Testis (tissue), 2 donors: ENCODE measurements at regions not wholly inside any gene's neighbourhood (a gene's known extent, or its start where the extent isn't known, plus 50 kb on each side); places are given as distances from the start of the nearest gene placed in this dataset.

Experiments
- DNase-seq: peaks from one replicate; pipeline ENCODE4 v3.0.0-alpha.2; 2019
- H3K27ac ChIP-seq, 2 donors: fragments of 200-600 bp; sonication (generic); one replicate each; pipeline ENCODE4 v1.5.1; 2019
- H3K27me3 ChIP-seq: fragments of 200-600 bp; sonication (generic); one replicate; pipeline ENCODE4 v1.5.1; 2019
- H3K36me3 ChIP-seq: fragments of 200-600 bp; sonication (generic); one replicate; pipeline ENCODE4 v1.5.1; 2017; ENCODE audit warnings: low read depth; ENCODE audit errors: missing control alignments
- H3K4me1 ChIP-seq: fragments of 200-600 bp; sonication (generic); one replicate; pipeline ENCODE4 v1.5.1; 2019
- H3K4me3 ChIP-seq, 2 donors: fragments of 200-600 bp; sonication (generic); one replicate each; pipeline ENCODE4 v1.5.1; 2017 to 2019
- H3K9me3 ChIP-seq: fragments of 200-600 bp; sonication (generic); one replicate; pipeline ENCODE4 v1.5.1; 2017
- POLR2A ChIP-seq: fragments of 450-650 bp; IDR thresholded peaks from one replicate; pipeline ENCODE4 v1.6.1; 2017; ENCODE audit warnings: antibody characterized with exemption, mild to moderate bottlenecking, moderate library complexity
- WGBS, 2 donors: methylation state at CpG; one replicate each; pipeline ENCODE4 v1.1.5; 2018; 5-methylcytosine and 5-hydroxymethylcytosine counted together
- intact Hi-C: fragments of 100-400 bp; cut with DNase I; formaldehyde crosslinking; loops from one replicate; pipeline ENCODE4 v1.15.1; 2023; ENCODE audit warnings: low total_unique reads
- TF ChIP-seq, protein P1 (sequence below), 3 experiments: fragments of 450-650 bp in 2 of 3; fragments of 200-600 bp in 1 of 3; sonication (generic) in 1 of 3; IDR thresholded peaks; one replicate each; pipeline ENCODE4 v1.5.1; 2016 to 2019; ENCODE audit warnings: antibody characterized with exemption in 3 of 3, mild to moderate bottlenecking in 2 of 3, moderate library complexity in 1 of 3

GRCh38 chr9:120330031-120330430 lies 249.9 kb downstream of the CDK5RAP2 start:
- Histone ChIP-seq H3K4me1 (no peaks in the 10 kb centered on the region), H3K36me3 (no peaks in the 10 kb centered on the region), H3K27ac (no peak overlapping the region), H3K4me3 (no peak overlapping the region), H3K27me3 (no peaks in the 10 kb centered on the region), H3K9me3 (no peaks in the 10 kb centered on the region)
- no peak for DNase-seq
- intact Hi-C loops, result no loop called here
- no peak for TF ChIP-seq POLR2A
- TF ChIP-seq, protein P1, sequence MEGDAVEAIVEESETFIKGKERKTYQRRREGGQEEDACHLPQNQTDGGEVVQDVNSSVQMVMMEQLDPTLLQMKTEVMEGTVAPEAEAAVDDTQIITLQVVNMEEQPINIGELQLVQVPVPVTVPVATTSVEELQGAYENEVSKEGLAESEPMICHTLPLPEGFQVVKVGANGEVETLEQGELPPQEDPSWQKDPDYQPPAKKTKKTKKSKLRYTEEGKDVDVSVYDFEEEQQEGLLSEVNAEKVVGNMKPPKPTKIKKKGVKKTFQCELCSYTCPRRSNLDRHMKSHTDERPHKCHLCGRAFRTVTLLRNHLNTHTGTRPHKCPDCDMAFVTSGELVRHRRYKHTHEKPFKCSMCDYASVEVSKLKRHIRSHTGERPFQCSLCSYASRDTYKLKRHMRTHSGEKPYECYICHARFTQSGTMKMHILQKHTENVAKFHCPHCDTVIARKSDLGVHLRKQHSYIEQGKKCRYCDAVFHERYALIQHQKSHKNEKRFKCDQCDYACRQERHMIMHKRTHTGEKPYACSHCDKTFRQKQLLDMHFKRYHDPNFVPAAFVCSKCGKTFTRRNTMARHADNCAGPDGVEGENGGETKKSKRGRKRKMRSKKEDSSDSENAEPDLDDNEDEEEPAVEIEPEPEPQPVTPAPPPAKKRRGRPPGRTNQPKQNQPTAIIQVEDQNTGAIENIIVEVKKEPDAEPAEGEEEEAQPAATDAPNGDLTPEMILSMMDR (IDR thresholded peaks at IDR 0.05), result no peak
- 96 to 100% methylated on average over 2 of the region's 2 CpGs for WGBS, 2 donors

DNA sequence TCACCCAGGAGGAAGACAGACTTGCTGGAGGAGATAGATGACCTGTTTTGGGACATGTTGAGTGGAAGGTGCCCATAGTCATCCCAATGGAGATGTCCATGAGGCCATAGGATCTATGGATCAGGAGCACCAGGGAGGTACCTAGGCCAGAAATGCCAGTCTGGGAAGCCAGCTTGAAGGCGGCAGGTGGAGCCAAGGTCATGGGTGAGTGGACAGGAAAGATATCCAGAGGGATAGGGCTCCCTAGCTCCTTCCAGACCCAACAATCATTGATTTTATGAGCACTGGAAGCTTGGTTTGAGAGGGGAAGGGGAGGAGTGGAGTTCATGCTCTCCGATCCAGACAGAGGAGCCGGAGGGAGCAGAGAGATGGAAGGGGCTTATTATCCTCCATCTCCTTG lies 252.6 kb downstream of the CDK5RAP2 start:
- H3K4me3 ChIP-seq, result no peak overlapping the region
- no peak overlapping the region for H3K27ac ChIP-seq
- DNase-seq, result no peak
- H3K9me3 ChIP-seq, result no peaks in the 10 kb centered on the region
- TF ChIP-seq POLR2A, result no peak
- TF ChIP-seq, protein P1 (IDR thresholded peaks at IDR 0.05), result no peak
- no peaks in the 10 kb centered on the region for H3K27me3 ChIP-seq
- H3K36me3 ChIP-seq, result no peaks in the 10 kb centered on the region
- H3K4me1 ChIP-seq, result no peaks in the 10 kb centered on the region
- 92 to 96% methylated on average over 3 of the region's 3 CpGs for WGBS, 2 donors
- intact Hi-C loops, result no loop called here

DNA sequence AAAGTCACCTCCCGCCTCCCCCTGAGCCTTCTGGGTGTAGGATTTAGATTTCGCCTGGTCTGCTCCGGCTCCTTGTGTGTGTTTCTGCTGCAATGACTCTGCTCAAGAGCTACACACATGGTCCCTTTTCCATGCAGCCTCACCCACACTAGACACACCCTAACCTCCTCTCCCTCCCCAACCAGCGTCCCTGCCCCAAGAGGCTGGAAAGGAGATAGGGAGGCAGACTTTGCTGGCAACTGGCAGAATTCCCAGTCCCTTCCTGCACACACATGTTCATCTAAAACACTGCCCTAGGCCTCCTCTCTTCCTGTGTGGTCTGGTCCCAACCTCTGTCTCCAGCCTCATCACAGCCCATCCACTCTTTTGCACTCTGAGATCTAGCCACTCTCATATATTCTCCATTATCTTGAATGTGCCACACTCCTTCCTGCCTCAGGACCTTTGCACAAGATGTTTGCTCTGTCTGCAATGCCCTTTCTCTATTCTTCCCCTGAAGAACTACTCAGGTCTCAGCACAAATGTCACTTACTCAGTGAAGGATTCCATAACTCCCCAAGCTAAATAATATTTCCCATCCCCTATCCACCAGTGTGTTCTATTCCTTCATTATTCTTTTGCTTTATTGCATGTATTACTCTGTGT lies 253.8 kb downstream of the CDK5RAP2 start:
- no peak for DNase-seq
- Histone ChIP-seq H3K9me3 (no peaks in the 10 kb centered on the region), H3K4me3 (no peak overlapping the region), H3K36me3 (no peaks in the 10 kb centered on the region), H3K27me3 (no peaks in the 10 kb centered on the region), H3K27ac (no peak overlapping the region), H3K4me1 (no peaks in the 10 kb centered on the region)
- WGBS, 2 donors, result 66 to 80% methylated on average over 4 of the region's 4 CpGs
- TF ChIP-seq, protein P1 (IDR thresholded peaks at IDR 0.05), result no peak
- no peak for TF ChIP-seq POLR2A
- intact Hi-C loops, result no loop called here

- H3K27ac ChIP-seq, result no peak overlapping the region
- intact Hi-C loops, result no loop called here
- H3K4me3 ChIP-seq, result no peak overlapping the region
- WGBS, 2 donors, result 59 to 80% methylated on average over 5 of the region's 5 CpGs
- H3K36me3 ChIP-seq, result no peaks in the 10 kb centered on the region
- no peak for DNase-seq
- H3K9me3 ChIP-seq, result no peaks in the 10 kb centered on the region
- TF ChIP-seq, protein P1 (IDR thresholded peaks at IDR 0.05), result no peak
- no peak for TF ChIP-seq POLR2A
- H3K27me3 ChIP-seq, result no peaks in the 10 kb centered on the region
- H3K4me1 ChIP-seq, result no peaks in the 10 kb centered on the region
These were observed 254.8 kb downstream of the CDK5RAP2 start for GRCh38 chr9:120324996-120325642.

DNA sequence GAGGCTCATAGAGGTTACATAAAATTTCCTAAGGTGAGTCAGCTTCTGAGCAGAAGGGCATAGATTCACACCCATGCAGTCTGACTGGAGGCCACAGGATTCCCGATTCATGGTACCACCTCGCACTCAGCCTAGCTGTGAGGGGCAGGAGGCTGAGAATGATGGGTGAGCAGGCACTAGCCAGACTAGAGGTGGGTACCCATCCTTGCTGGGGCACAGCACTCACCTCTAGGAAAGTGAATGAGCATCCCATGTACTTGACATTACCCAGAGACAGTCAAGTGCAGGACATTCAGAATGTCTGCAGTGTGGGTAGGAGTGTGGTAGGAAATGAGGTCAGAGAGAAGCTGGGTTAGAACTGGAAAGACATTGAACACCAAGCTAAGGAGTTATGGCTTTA lies 255.5 kb downstream of the CDK5RAP2 start:
- H3K27me3 ChIP-seq, result no peaks in the 10 kb centered on the region
- no peak overlapping the region for H3K27ac ChIP-seq
- H3K36me3 ChIP-seq, result no peaks in the 10 kb centered on the region
- no peaks in the 10 kb centered on the region for H3K4me1 ChIP-seq
- no peaks in the 10 kb centered on the region for H3K9me3 ChIP-seq
- intact Hi-C loops, result no loop called here
- TF ChIP-seq, protein P1 (IDR thresholded peaks at IDR 0.05), result no peak
- no peak for TF ChIP-seq POLR2A
- DNase-seq, result no peak
- 100% methylated on average over 2 of the region's 2 CpGs for WGBS, 2 donors
- H3K4me3 ChIP-seq, result no peak overlapping the region
